Smooth muscle cell (in vitro differentiated cells): ENCODE measurements at regions not wholly inside any gene's neighbourhood (a gene's known extent, or its start where the extent isn't known, plus 50 kb on each side); places are given as distances from the start of the nearest gene placed in this dataset.

Source experiments
- DNase-seq: peaks from one replicate; lab custom pipeline; 2025; ENCODE audit not compliant: unreplicated experiment; lab: John Stamatoyannopoulos, UW
- H2AFZ ChIP-seq: fragments of 200-600 bp; sonication (generic); 2 replicates; pipeline ENCODE4 v1.6.0; 2016; ENCODE audit warnings: antibody characterized with exemption, low read depth, mild to moderate bottlenecking
- H3F3A ChIP-seq: fragments of 200-600 bp; sonication (generic); 2 replicates; pipeline ENCODE4 v1.6.0; 2017; ENCODE audit warnings: antibody characterized with exemption, low read depth
- H3K27ac ChIP-seq: fragments of 200-600 bp; sonication (generic); 2 replicates; pipeline ENCODE4 v1.5.1; 2016; ENCODE audit warnings: low read depth, mild to moderate bottlenecking
- H3K27me3 ChIP-seq: fragments of 200-600 bp; sonication (generic); 2 replicates; pipeline ENCODE4 v1.6.1; 2016; ENCODE audit warnings: low read depth, mild to moderate bottlenecking
- H3K36me3 ChIP-seq: fragments of 200-600 bp; sonication (generic); 2 replicates; pipeline ENCODE4 v1.5.1; 2016; ENCODE audit warnings: low read depth
- H3K4me1 ChIP-seq: fragments of 200-600 bp; sonication (generic); 2 replicates; pipeline ENCODE4 v1.5.1; 2016; ENCODE audit warnings: low read depth
- H3K4me2 ChIP-seq: fragments of 200-600 bp; sonication (generic); 2 replicates; pipeline ENCODE4 v1.6.0; 2016; ENCODE audit warnings: mild to moderate bottlenecking
- H3K4me3 ChIP-seq: fragments of 200-600 bp; sonication (generic); 2 replicates; pipeline ENCODE4 v1.5.1; 2016; ENCODE audit warnings: mild to moderate bottlenecking
- H3K79me2 ChIP-seq: fragments of 200-600 bp; sonication (generic); 2 replicates; pipeline ENCODE4 v1.6.0; 2016; ENCODE audit warnings: low read depth, mild to moderate bottlenecking
- H3K9ac ChIP-seq: fragments of 200-600 bp; sonication (generic); 2 replicates; pipeline ENCODE4 v1.6.0; 2016; ENCODE audit warnings: low read depth
- H3K9me3 ChIP-seq: fragments of 200-600 bp; sonication (generic); replicated peaks from 2 replicates; pipeline ENCODE4 v1.5.1; 2016; ENCODE audit warnings: low read depth
- H4K20me1 ChIP-seq: fragments of 200-600 bp; sonication (generic); 2 replicates; pipeline ENCODE4 v1.6.0; 2016; ENCODE audit warnings: low read depth
- CTCF ChIP-seq: fragments of 200-600 bp; sonication (generic); IDR thresholded peaks from 2 replicates; pipeline ENCODE4 v1.5.1; 2017; ENCODE audit warnings: borderline replicate concordance, mild to moderate bottlenecking, antibody characterized with exemption; ENCODE audit not compliant: insufficient read depth, poor library complexity, severe bottlenecking
- WGBS: methylation state at CpG from one replicate; pipeline ENCODE4 v1.1.7; 2016; ENCODE audit warnings: low lambda C conversion rate; 5-methylcytosine and 5-hydroxymethylcytosine counted together

- Histone ChIP-seq H3K27me3 (peaks cover 24% of the 10 kb centered on the region), H4K20me1 (no peaks in the 10 kb centered on the region), H3K4me2 (no peak overlapping the region), H2AFZ (no peak overlapping the region), H3K9me3 (no peaks in the 10 kb centered on the region), H3F3A (no peaks in the 10 kb centered on the region), H3K36me3 (no peaks in the 10 kb centered on the region), H3K79me2 (no peaks in the 10 kb centered on the region), H3K4me1 (no peaks in the 10 kb centered on the region), H3K9ac (no peak overlapping the region), H3K27ac (no peak overlapping the region), H3K4me3 (no peak overlapping the region)
- no peak for TF ChIP-seq CTCF
- WGBS = 86% methylated on average over 2 of the region's 2 CpGs
- DNase-seq = no peak
Measured at GRCh38 chr16:75948441-75948840, 222.2 kb upstream of the CPHXL start.

- Histone ChIP-seq H2AFZ (no peak overlapping the region), H3K4me3 (no peak overlapping the region), H3K27ac (no peak overlapping the region), H3K79me2 (no peaks in the 10 kb centered on the region), H4K20me1 (no peaks in the 10 kb centered on the region), H3F3A (no peaks in the 10 kb centered on the region), H3K36me3 (no peaks in the 10 kb centered on the region), H3K4me1 (no peaks in the 10 kb centered on the region), H3K27me3 (peaks cover 24% of the 10 kb centered on the region), H3K9me3 (no peaks in the 10 kb centered on the region), H3K4me2 (no peak overlapping the region), H3K9ac (no peak overlapping the region)
- 97% methylated on average over 3 of the region's 3 CpGs for WGBS
- TF ChIP-seq CTCF = no peak
- no peak for DNase-seq
Measured at GRCh38 chr16:75948886-75949285, 222.6 kb upstream of the CPHXL start.

- Histone ChIP-seq H3K9ac (no peak overlapping the region), H3K9me3 (no peaks in the 10 kb centered on the region), H3K4me2 (no peak overlapping the region), H2AFZ (no peak overlapping the region), H3F3A (no peaks in the 10 kb centered on the region), H3K79me2 (no peaks in the 10 kb centered on the region), H3K4me3 (no peak overlapping the region), H4K20me1 (no peaks in the 10 kb centered on the region), H3K27ac (no peak overlapping the region), H3K27me3 (peaks cover 12% of the 10 kb centered on the region), H3K36me3 (no peaks in the 10 kb centered on the region), H3K4me1 (no peaks in the 10 kb centered on the region)
- no peak for DNase-seq
- WGBS = 91% methylated on average over 2 of the region's 2 CpGs
- no peak for TF ChIP-seq CTCF
Measured at GRCh38 chr16:75952124-75952523, 225.8 kb upstream of the CPHXL start.

GRCh38 chr16:75957870-75958269 lies 231.6 kb upstream of the CPHXL start:
- H3F3A ChIP-seq = no peaks in the 10 kb centered on the region
- H3K79me2 ChIP-seq = no peaks in the 10 kb centered on the region
- no peak for TF ChIP-seq CTCF
- no peaks in the 10 kb centered on the region for H3K36me3 ChIP-seq
- H3K27ac ChIP-seq = no peak overlapping the region
- no peaks in the 10 kb centered on the region for H3K9me3 ChIP-seq
- no peaks in the 10 kb centered on the region for H3K27me3 ChIP-seq
- no peak overlapping the region for H3K4me3 ChIP-seq
- DNase-seq = no peak
- no peak overlapping the region for H2AFZ ChIP-seq
- no peak overlapping the region for H3K9ac ChIP-seq
- 87% methylated on average over 6 of the region's 6 CpGs for WGBS
- no peaks in the 10 kb centered on the region for H4K20me1 ChIP-seq
- no peak overlapping the region for H3K4me2 ChIP-seq
- H3K4me1 ChIP-seq = no peaks in the 10 kb centered on the region
